ENCODE measurements at regions not wholly inside any gene's neighbourhood (a gene's known extent, or its start where the extent isn't known, plus 50 kb on each side); places are given as distances from the start of the nearest gene placed in this dataset.

DNA sequence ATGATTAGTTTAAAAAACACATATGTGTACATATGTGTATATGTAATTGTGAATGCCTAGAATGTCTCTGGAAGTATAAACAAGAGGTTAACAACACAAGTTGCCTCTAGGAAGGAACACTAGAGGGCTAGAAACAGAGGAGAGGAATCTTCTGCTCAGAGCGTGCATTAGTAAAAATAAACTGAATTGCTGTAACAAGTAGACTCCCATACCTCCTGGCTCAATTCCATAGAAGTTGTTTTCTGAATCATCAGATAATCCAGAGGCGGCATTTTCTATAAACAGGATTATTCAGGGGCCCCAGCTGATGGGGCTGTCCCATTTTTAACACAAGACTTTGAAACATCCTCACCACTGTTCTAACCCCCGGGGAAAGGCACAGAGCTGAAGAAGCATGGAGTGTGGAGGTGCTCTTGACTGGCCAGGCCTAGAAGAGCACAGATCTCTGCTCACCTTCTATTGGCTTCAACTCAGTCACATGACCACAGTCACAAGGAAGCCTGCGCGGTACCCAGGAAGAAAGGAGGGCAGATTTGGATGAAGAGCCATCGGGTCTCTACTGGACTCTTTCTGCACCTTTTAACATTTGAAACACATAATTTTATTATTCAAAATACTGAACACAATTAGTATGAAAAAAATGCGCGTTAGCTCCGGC is 145.7 kb downstream of the TLE3 start:
- no peak for DNase-seq (ENCODE audit: low spot score)

DNA sequence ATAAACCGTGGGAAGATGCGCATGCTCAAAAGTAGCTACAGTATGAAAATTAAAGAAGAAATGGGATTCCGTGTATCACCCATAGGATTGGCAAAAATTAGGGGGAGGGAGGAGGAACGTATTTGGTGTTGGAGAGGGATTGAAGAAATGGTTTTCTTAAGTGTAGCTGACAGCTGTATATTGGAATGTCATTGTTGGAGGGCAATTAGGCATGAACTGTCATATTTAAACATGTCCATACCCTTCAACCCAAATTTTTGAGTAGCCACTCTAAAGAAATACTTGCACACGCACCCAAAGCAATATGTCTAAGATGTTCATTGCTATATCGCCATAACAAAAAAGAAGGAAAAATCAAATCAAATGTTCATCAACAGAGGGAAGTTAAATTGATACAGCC is 144.7 kb downstream of the TLE3 start:
- no peak for DNase-seq (ENCODE audit: low spot score)

DNA sequence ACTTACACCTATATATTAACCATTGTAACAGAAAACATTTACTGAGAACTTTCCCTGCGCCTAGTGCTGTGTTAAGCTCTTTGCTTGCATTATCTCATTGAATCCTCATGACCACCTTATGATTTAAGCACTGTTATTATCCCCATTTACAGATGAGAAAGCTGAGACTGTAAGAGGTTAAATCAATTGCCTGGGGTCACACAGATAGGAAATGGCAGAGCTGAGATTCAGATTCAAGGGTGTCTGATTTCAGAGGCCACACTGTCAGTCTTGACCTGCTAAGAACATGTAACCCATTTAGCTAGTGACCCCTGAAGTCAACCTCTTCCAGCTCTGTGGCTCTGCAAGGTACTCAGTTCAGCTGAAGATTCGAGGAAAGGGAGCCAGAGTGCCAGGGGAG is 143.9 kb downstream of the TLE3 start:
- no peak for DNase-seq (ENCODE audit: low spot score)

DNA sequence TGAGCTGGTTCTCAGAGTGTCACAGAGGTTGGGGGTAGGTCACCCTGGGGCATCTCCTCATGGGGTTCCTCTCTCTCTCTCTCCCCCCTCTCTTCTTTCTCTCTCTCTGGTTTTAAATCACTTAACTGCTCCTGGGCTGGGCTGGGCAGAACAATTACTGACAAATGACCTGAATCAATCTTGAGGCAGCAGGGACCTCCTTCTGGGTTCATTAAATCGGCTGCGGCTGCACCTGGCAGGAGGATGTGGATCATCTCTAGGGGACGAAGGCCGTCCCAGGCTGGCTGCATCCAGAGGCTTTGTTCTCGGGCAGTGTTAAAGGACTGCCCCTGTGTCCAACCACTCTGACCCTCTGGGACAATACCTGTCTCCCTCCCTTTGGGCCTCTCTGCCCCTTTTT is 143.1 kb downstream of the TLE3 start:
- DNase-seq (ENCODE audit: low spot score): no peak

DNA sequence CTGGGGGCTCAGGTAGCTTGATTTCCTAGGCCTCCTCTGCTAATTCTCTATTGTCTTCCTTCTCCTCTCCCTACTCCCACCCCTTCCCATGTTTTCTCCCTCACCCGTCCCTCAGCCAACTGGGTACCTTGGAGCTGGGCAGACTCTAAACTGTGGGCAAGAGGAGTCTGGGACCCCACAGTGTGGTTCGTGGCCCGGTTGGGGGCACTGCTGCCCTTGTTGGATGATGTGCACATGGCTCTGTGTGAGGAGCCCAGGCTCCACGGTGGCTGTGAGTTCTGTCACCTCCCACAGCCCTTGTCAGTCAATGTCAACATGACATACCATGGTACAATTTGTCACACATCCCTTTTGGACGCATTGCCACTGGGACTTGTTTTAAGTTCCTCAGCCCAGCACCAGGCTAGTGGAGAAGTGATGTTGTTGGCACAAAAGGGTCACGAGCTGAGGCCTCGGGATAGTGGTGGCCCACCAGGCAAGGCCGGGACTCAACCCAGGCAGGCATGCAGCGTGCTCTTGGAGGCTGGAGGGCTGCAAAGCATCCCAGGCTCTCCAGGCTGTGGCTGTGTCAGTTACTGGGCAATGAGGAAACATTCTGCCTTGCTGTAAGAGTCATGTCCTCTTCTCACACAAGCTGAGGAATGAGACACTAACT is 142.3 kb downstream of the TLE3 start:
- no peak for DNase-seq (ENCODE audit: low spot score)

DNA sequence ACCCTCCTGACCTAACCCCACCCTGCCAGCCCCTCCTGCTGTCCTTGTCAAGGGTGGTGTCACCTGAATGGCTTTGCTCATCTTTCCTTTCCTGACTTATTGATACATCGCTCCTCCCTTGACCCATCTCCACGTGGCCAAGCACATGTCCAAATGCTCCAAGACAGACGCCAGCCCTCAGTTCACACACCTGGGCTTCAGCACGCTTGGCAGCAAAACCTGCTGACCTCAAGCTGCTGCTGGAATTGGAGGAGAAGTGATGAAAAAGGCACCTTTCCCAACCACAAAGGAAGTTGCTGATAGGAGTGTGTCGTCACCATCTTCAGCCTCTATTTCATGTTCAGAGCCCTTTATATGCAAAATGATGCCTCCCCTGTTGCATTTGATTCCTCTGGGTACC is 141.3 kb downstream of the TLE3 start:
- DNase-seq (ENCODE audit: low spot score): no peak

- DNase-seq (ENCODE audit: low spot score): no peak
Measured at GRCh38 chr15:69957175-69957574, 140.5 kb downstream of the TLE3 start.

GRCh38 chr15:69958496-69959084 is 139.1 kb downstream of the TLE3 start:
- DNase-seq (ENCODE audit: low spot score): no peak

- no peak for DNase-seq (ENCODE audit: low spot score)
Measured at GRCh38 chr15:69962561-69962960, 135.2 kb downstream of the TLE3 start.

DNA sequence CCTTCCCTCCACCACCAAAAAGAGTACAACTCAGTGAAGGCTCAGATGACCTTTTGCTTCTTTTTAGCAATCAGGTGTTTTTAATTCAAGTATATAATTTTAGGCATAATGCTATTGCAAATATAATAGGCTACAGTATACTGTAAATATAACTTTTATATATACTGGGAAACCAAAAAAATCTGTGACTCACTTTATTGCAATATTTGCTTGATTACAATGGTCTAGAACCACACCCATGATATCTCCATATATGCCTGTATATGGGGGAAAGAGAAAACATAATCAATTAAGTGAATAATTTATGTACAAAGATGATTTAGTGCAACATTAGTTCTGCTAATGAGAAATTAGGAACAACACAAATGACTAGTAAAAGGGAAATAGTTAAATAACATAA is 134.3 kb downstream of the TLE3 start:
- DNase-seq (ENCODE audit: low spot score): no peak

DNA sequence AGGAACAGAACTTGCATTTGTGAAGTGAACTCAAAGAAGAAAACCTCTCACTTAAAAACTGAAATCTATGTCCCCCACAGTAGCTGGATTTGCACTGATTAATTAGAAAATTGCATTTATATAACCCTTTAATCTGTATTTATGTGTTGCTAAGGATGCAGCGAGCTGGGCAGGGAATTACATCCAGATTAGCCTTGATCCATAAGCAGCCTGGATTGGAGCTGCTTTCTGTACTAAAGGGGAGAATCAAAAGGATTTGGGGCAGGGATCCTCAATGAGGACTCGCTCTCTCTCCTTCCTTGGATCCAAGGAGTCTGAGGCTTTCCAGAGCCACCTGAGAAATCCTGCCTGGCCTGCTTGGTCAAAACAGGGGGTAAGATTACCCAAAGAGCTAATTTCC is 125.9 kb downstream of the TLE3 start:
- DNase-seq (ENCODE audit: low spot score): no peak

GRCh38 chr15:69972436-69972835 is 125.3 kb downstream of the TLE3 start:
- DNase-seq (ENCODE audit: low spot score): no peak

DNA sequence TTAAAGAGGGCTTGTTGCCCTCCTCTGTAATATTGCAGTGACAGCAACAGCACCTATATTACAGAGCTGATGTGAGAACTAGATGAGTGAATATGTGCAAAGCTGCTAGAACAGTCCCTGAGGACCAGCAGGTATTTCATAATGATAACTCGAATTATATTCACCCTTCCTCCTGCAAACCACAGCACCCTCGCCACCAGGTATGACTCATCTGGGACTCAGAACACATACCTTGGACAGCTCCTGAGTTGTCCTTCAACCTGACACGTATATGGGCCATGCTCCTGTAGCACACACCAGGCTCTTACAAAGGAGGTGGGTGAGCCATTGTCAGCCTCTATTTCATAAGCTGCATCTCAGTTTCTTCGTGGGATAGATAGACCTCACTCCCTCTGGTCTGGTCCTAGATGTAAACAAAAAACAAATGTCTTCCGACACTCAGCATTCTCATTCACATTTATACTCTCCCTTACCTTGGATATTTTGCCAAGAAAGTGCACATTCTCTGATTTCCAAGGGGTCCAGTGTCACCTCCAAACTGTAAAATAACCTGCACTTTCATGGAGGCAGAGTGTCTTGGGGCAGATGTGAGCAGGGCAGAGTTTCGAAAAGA is 124.5 kb downstream of the TLE3 start:
- no peak for DNase-seq (ENCODE audit: low spot score)

DNA sequence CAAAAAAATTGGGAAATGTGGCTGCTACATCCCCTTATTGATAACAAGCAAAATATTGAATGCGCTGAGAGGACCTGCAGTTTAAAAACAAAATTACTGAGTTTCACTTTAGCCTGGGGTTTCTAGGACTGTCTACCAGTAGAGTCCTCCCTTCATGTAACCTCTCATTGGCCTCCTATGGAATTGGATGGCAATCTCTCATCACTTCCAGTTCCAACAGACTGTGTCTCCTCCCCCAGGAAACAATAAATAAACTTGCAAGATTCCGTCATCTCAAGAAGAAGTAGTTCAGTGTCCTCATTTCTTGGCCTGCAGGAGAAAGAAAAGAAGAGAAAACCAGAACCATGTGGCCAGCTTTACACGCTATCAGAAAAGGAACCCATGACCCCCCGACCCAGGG is 123.8 kb downstream of the TLE3 start:
- no peak for DNase-seq (ENCODE audit: low spot score)

DNA sequence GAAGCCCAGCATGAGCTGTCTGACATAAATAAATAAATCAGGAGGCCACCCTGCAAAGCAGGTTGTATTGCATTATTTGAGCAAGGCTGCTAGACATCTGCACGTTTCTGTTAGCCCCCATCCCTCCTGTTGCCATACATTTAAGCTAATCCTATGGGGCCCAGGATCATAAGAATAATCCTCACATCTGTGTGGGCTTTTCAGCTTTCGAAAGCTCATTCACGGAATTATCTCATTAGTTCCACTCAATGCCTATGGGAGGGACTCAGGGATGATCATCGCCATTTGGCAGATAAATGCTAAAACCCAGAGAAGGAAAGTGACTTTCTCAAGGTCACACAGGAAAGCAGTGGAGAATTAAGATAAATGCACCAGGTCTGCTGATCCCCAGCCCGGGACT is 123.4 kb downstream of the TLE3 start:
- DNase-seq (ENCODE audit: low spot score): no peak

- DNase-seq (ENCODE audit: low spot score): no peak
Measured at GRCh38 chr15:69976366-69976994, 121.2 kb downstream of the TLE3 start.

DNA sequence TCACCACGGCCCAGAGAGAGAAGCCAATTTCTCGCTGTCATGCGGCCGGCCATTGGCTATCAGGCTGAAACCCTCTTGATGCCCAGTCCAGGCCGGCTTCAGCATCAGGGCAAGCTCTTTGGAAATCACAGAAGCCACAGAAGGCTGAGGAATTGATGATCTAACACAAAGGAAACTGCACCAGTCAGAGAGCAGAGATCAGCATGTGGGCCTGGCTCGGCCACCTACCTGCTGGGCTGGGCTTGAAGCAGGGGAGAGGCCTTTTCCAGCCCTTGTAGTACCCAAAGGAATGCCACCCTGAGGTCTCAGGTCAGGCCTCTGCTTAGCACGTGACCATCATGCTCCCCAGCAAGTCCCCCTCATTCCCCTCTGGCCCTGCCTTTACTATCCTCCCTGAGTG is 119.1 kb downstream of the TLE3 start:
- no peak for DNase-seq (ENCODE audit: low spot score)

- no peak for DNase-seq (ENCODE audit: low spot score)
Measured at GRCh38 chr15:69979262-69979661, 118.5 kb downstream of the TLE3 start.

DNA sequence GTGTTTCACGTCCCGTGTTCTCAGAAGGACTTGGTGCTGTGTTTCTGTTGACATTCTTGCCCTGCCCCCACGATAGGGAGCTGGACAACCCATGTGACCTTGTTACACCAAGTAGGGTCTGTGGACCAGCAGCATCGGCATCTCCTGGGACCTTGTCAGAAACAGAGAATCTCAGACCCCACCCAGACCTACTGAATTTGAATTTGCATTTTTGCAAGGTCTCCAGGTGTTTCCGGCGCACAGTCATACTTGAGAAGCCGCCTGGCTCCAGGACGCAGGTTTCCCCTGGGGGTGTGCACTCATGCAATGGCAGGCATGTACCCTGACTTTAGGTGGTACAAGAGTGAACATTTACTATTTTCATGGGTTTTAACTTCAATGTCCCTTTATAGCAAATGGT is 117.9 kb downstream of the TLE3 start:
- DNase-seq (ENCODE audit: low spot score): no peak

- no peak for DNase-seq (ENCODE audit: low spot score)
Measured at GRCh38 chr15:69980341-69981059, 117.2 kb downstream of the TLE3 start.

DNA sequence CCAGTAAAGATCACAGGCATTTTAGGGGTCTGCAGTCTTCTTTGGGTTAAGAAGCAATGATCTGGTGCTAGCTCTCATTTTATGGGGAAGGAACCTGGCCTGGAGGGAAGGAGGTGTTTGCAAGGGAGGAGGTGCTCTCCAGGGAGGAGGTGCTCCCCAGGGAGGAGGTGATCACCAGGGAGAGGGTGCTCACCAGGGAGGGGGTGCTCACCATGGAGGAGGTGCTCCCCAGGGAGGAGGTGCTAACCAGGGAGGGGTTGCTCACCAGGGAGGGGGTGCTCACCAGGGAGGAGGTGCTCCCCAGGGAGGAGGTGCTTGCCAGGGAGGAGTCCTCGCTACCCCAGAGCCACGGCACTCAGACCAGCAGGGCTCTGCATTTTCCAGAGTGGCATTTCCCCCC is 115.7 kb downstream of the TLE3 start:
- no peak for DNase-seq (ENCODE audit: low spot score)

DNA sequence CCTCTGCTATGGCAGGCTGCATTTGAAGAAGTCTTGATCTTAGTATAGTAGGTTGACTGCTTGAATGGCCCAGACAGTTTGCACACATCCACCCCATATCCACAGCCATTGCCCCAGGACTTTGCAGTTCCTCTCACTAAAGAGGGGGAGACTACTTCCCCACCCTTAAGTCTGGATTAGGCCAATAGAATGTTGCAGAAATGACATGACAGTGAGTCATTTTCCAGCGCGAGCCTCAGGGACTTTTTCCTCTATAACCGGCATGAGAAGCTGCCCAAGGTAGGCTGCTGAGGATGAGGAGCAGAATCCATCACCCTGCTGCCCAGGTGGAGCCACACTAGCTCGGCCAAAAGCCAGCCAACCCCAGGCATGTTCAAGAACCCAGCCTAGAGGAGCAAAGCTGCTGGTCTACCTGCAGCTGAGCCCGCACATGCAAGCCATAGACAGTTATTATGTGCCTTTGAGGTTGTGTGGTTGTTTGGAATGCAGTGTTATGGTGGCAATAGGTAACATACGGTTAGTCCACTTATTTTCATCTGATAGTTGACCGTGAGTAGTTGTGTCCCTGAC is 113.9 kb downstream of the TLE3 start:
- no peak for DNase-seq (ENCODE audit: low spot score)

Measured in globus pallidus (tissue), 1 donor.